ENCODE measurements at regions not wholly inside any gene's neighbourhood (a gene's known extent, or its start where the extent isn't known, plus 50 kb on each side); places are given as distances from the start of the nearest gene placed in this dataset.

DNA sequence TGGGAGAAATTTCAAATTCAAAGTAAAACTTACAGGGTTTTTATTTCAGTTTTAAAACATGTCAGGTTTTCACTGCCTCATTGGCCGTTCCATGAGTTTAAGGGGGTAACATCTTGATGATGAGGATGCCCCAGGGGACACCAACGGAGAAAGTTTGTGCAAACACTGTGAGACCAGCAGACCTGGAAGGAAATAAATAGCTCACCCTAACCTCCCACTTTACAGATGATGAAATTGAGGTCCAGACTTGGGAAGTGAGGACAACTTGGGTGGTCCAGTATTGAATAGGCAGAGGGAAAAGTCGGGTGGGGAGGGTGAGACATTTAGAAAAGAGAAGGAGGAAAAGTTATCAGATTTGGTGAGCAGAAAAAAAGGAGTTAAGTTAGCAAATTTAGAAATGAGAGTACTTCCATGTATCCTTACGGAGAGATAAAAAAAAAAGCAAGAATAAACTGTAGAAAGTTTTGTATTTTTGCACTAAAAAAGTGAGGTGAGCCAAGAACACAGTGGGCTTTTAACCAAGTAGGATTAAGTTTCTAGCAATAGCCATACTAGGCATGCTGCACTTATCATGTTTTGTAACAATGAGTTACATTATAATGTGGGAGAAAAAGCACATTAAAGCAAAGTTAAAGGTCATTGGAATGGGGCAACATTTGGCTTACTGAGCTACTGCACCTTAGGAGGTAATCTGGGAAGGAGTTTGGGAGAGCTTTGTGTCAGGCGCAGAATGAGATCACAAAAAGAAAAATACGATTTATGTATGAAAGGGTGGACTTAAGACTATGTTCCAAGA, 125.1 kb downstream of the GAS1 start:
- ATAC-seq (replicated peaks) (no peak), DNase-seq (no peak)
- Mint-ChIP-seq H3K36me3 (ENCODE audit: insufficient read depth) (peaks cover 3% of the 10 kb centered on the region), H3K27ac (no peak overlapping the region), H3K9me3 (no peaks in the 10 kb centered on the region), H3K4me3 (no peak overlapping the region), H3K4me1 (ENCODE audit: low read depth in 2 of 2) (no peaks in the 10 kb centered on the region), H3K27me3 (peaks cover 18 to 58% of the 10 kb centered on the region in 2 donors)

DNA sequence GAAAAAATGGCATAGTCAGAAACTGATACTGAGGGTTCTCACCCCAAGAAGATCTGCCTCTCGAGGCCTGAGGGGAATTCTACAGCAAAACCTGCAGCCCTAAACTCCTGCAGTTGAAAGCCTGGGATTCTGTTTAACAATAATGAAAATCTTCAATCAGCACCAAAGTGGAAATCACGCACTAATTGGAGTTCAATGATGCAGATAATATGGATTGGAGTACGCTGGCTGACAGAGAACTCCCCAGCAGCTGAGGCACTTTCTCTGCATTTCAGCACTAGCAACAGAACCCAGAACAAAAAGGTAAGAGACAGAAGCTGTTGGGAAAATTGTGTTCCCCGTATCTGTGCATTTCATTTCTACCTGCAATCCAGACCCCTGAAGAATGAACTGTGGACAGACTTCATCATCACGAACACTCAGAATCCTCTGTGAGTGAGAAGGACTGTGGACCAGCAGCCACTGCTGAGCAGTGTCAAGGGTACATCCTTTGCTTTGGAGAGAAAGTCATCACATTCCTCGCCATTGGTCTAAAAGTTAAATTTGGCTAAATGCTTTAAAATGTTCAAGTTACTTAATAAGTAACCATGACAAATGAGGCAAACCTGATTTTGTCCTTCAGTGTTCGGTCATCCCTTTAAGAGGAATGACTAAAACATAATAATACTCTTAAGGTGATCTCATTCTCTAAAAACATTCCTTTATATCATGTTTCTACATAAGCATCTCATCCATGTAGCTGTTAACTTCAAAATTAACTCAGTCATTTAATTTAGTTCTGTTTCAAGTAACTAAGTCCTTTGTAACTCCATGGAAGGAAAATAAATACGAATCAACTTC, 126.1 kb downstream of the GAS1 start:
- Mint-ChIP-seq H3K9me3 (no peaks in the 10 kb centered on the region), H3K27ac (no peak overlapping the region), H3K4me1 (ENCODE audit: low read depth in 2 of 2) (no peaks in the 10 kb centered on the region), H3K4me3 (no peak overlapping the region), H3K27me3 (peaks cover 22 to 54% of the 10 kb centered on the region in 2 donors), H3K36me3 (ENCODE audit: insufficient read depth) (no peaks in the 10 kb centered on the region)
- DNase-seq (no peak), ATAC-seq (replicated peaks) (no peak)

- Mint-ChIP-seq H3K9me3 (no peaks in the 10 kb centered on the region), H3K4me1 (ENCODE audit: low read depth in 2 of 2) (no peaks in the 10 kb centered on the region), H3K4me3 (no peak overlapping the region), H3K27me3 (peaks cover 26 to 55% of the 10 kb centered on the region in 2 donors), H3K27ac (no peak overlapping the region), H3K36me3 (ENCODE audit: insufficient read depth) (no peaks in the 10 kb centered on the region)
- ATAC-seq (replicated peaks): no peak
- DNase-seq: no peak
Measured at GRCh38 chr9:86819552-86819951, 127.8 kb downstream of the GAS1 start.

DNA sequence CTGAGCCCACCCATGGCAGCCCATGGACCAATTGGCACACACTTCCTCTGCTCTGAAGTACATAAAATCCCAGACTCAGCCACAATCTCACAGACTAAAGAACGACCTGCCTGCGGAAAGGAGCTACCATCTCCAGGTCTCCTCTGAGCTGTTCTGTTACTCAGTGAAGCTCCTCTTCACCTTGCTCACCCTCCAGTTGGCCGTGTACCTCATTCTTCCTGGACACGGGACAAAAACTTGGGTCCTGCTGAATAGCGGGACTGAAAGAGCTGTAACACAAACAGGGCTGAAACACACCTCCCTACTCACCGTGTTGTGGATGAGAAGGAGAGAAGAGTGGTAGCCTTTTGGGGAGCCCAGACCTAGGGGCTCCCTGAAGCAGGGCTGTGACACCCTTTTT, 128.7 kb downstream of the GAS1 start:
- DNase-seq: no peak
- Mint-ChIP-seq H3K4me1 (ENCODE audit: low read depth in 2 of 2) (no peaks in the 10 kb centered on the region), H3K36me3 (ENCODE audit: insufficient read depth) (no peaks in the 10 kb centered on the region), H3K27ac (no peak overlapping the region), H3K27me3 (peaks cover 26 to 62% of the 10 kb centered on the region in 2 donors), H3K9me3 (no peaks in the 10 kb centered on the region), H3K4me3 (no peak overlapping the region)
- ATAC-seq (replicated peaks): no peak

DNA sequence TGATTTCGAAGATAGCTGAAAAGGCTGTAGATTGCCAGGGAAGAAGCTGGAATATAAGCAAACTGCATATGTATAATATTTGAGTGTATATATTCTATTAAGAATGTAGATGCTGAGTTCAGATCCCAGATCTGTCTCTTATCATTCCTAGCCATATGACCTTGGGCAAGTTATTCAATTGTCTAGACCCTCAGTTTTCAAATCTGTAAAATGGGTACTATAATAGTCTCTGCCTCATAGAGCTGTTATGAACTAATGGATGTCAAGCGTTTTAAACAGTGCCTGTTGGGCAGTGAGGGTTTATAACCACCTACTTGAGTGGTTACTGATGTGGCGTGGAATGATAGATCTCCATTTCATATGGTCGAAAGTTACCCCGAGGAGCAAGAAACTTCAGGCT, 130.4 kb downstream of the GAS1 start:
- Mint-ChIP-seq H3K27me3 (peaks cover 23 to 51% of the 10 kb centered on the region in 2 donors), H3K27ac (no peak overlapping the region), H3K36me3 (ENCODE audit: insufficient read depth) (no peaks in the 10 kb centered on the region), H3K4me1 (ENCODE audit: low read depth in 2 of 2) (no peaks in the 10 kb centered on the region), H3K4me3 (no peak overlapping the region), H3K9me3 (no peaks in the 10 kb centered on the region)
- ATAC-seq (replicated peaks): no peak
- DNase-seq: no peak

- H3K9me3 Mint-ChIP-seq: no peaks in the 10 kb centered on the region
Measured at GRCh38 chr9:86816366-86816765, 130.9 kb downstream of the GAS1 start.

DNA sequence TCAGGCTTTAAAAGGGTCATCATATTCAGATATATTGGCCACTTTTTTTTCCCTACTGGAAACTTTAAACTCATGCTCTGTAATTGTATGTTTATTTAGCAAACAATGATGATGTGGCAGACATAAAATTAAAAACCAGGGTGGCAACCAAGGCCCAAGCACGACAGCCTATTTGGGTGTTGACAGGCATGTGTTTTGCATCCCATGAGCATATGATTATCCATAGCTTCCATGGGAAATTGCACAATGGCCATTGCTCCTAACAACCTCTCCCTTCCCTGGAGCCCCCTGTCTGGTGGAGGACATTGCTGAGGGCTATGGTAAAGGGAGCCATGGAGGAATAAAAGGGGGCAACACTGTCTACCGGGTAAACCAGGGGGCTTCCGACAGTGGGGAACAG, 134.7 kb downstream of the GAS1 start:
- Mint-ChIP-seq H3K27ac (no peak overlapping the region), H3K9me3 (no peaks in the 10 kb centered on the region), H3K36me3 (ENCODE audit: insufficient read depth) (no peaks in the 10 kb centered on the region), H3K4me1 (ENCODE audit: low read depth in 2 of 2) (no peaks in the 10 kb centered on the region), H3K4me3 (no peak overlapping the region), H3K27me3 (peaks cover 20 to 50% of the 10 kb centered on the region in 2 donors)
- no peak for DNase-seq
- ATAC-seq (replicated peaks): no peak

More at GRCh38 chr9:86816366-86816765, 130.9 kb downstream of the GAS1 start:
- DNase-seq (no peak), ATAC-seq (replicated peaks) (no peak)
- Mint-ChIP-seq H3K4me3 (no peak overlapping the region), H3K36me3 (ENCODE audit: insufficient read depth) (no peaks in the 10 kb centered on the region), H3K27me3 (peaks cover 21 to 49% of the 10 kb centered on the region in 2 donors), H3K4me1 (ENCODE audit: low read depth in 2 of 2) (no peaks in the 10 kb centered on the region), H3K27ac (no peak overlapping the region)

DNA sequence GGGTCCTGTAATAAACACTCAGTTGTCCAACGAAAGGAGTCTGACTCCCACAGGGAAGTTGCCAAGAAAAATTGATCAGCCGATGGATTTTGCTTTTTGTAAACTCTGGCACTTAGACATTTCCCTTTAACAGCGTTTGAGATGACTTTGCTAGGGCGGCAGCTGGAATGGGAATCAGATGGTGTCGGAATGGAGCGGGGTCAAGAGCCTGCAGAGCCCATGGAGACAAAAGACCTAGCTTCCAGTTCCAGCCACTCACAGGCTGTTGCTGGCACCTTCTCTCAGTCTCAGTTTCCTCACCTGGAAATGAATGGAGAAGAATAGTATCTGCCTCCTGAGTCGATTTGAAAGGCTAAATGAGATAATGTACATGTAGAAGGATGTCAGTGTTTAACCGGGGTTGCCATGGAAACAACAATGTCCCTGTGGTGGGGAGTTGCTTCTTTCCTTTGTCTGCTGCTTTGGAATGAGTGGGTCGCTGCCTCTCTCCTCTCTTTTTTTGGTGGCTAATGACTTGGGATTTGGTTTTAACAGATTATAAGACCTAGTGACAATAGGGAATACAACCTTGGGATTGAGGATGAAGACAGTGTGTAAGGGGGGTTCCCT, 137.4 kb downstream of the GAS1 start:
- no peaks in the 10 kb centered on the region for H3K9me3 Mint-ChIP-seq
- H3K27ac Mint-ChIP-seq: no peak overlapping the region
- ATAC-seq (replicated peaks): no peak
- H3K36me3 Mint-ChIP-seq (ENCODE audit: insufficient read depth): no peaks in the 10 kb centered on the region
- H3K4me3 Mint-ChIP-seq: no peak overlapping the region
- no peaks in the 10 kb centered on the region for H3K4me1 Mint-ChIP-seq (ENCODE audit: low read depth in 2 of 2)
- peaks cover 14 to 46% of the 10 kb centered on the region in 2 donors for H3K27me3 Mint-ChIP-seq
- DNase-seq: no peak

DNA sequence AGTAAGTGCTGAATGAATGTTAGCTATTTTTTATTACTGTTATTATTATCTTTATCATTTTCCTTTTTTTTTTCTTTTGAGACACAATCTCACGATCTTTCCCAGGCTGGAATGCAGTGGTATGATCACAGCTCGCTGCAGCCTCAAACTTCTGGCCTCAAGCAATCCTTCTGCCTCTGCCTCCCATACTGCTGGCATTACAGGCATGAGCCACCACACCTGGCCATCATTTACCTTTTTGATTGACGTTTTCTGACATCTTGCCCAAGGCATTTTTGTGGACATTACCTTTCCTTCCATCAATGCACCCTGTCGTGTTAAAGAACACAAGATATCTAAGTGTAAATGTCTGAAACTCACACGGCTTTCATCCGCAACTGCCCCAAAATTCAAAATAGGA, 138.2 kb downstream of the GAS1 start:
- no peak for DNase-seq
- H3K27ac Mint-ChIP-seq: no peak overlapping the region
- no peaks in the 10 kb centered on the region for H3K9me3 Mint-ChIP-seq

GRCh38 chr9:86807367-86807976, 139.8 kb downstream of the GAS1 start:
- ATAC-seq (replicated peaks) (no peak), DNase-seq (no peak)
- Mint-ChIP-seq H3K4me1 (ENCODE audit: low read depth in 2 of 2) (no peaks in the 10 kb centered on the region), H3K27ac (no peak overlapping the region), H3K27me3 (peaks cover 14 to 29% of the 10 kb centered on the region in 2 donors), H3K36me3 (ENCODE audit: insufficient read depth) (no peaks in the 10 kb centered on the region), H3K4me3 (no peak overlapping the region), H3K9me3 (peaks cover 7 to 8% of the 10 kb centered on the region in 2 donors)

More for the DNA sequence above, 138.2 kb downstream of the GAS1 start:
- Mint-ChIP-seq H3K27me3 (peaks cover 14 to 41% of the 10 kb centered on the region in 2 donors), H3K4me1 (ENCODE audit: low read depth in 2 of 2) (no peaks in the 10 kb centered on the region), H3K4me3 (no peak overlapping the region), H3K36me3 (ENCODE audit: insufficient read depth) (no peaks in the 10 kb centered on the region)
- ATAC-seq (replicated peaks): no peak

DNA sequence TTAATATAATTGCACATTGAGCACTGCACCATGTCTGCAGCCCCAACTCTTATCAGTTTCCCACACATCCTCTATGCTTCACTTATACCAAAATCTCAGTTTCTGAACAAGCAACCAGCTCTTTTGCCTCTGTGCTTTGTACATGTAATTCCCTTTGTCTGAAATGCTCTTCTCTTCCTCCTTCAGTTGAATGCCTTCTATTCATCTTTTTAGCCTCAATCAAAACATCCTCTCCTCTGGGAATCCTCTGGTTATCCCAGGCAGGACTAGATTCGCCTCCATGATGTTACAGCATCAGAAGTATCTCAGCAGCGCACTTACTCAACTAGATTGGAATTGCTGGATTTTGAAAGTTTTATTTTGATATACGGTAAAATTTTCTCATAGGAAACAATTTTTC, 143.3 kb downstream of the GAS1 start:
- DNase-seq (no peak), ATAC-seq (replicated peaks) (no peak)
- H3K27ac Mint-ChIP-seq: no peak overlapping the region
- no peaks in the 10 kb centered on the region for H3K4me1 Mint-ChIP-seq (ENCODE audit: low read depth in 2 of 2)
- H3K36me3 Mint-ChIP-seq (ENCODE audit: insufficient read depth): no peaks in the 10 kb centered on the region
- H3K27me3 Mint-ChIP-seq: peaks cover 15 to 23% of the 10 kb centered on the region in 2 donors
- H3K9me3 Mint-ChIP-seq: peaks cover 7 to 8% of the 10 kb centered on the region in 2 donors
- no peak overlapping the region for H3K4me3 Mint-ChIP-seq

DNA sequence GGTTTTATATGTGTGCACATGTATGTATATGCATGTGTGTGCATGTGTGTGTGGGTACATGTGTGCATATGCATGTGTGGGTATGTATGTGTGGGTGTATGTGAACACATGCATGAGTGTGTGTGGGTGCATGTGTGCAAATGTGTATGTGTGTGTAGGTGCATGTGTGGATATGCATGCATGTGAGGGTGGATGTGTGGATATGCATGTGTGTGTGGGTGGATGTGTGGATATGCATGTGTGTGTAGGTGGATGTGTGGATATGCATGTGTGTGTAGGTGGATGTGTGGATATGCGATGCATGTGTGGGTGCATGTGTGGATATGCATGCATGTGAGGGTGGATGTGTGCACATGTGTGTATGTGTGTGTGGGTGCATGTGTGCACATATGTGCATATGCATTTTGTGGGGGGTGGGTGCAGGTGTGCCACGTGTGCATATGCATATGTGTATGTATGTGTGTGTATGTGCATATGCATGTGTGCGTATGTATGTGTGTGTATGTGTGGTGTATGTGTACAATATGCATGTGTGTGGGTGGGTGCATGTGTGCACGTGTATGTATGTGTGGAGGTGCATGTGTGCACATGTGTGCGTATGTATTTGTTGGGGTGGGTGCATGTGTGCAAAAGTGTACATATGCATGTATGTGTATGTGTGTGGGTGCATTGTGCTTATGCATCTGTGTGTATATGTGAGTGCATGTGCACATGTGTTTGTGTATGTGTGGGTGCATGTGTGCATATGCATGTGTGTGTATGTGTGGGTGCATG, 144.2 kb downstream of the GAS1 start:
- Mint-ChIP-seq H3K27me3 (peaks cover 16 to 31% of the 10 kb centered on the region in 2 donors), H3K4me1 (ENCODE audit: low read depth in 2 of 2) (no peaks in the 10 kb centered on the region), H3K36me3 (ENCODE audit: insufficient read depth) (no peaks in the 10 kb centered on the region), H3K9me3 (peaks cover 7 to 8% of the 10 kb centered on the region in 2 donors), H3K4me3 (no peak overlapping the region), H3K27ac (no peak overlapping the region)
- DNase-seq: no peak
- ATAC-seq (replicated peaks): no peak

GRCh38 chr9:86801246-86801645, 146.1 kb downstream of the GAS1 start:
- no peak overlapping the region for H3K4me3 Mint-ChIP-seq
- no peaks in the 10 kb centered on the region for H3K4me1 Mint-ChIP-seq (ENCODE audit: low read depth in 2 of 2)
- H3K36me3 Mint-ChIP-seq (ENCODE audit: insufficient read depth): no peaks in the 10 kb centered on the region
- no peak for DNase-seq
- no peak for ATAC-seq (replicated peaks)
- H3K27ac Mint-ChIP-seq: no peak overlapping the region
- H3K27me3 Mint-ChIP-seq: peaks cover 19 to 40% of the 10 kb centered on the region in 2 donors
- H3K9me3 Mint-ChIP-seq: peaks cover 7 to 8% of the 10 kb centered on the region in 2 donors

Measured in effector memory CD8-positive, alpha-beta T cell (primary cell).